Activated CD4-positive, alpha-beta T cell treated with anti-CD3 and anti-CD28 coated beads, Interleukin-2, amount 50 U/mL, for 16 hours (primary cell): ENCODE measurements at regions not wholly inside any gene's neighbourhood (a gene's known extent, or its start where the extent isn't known, plus 50 kb on each side); places are given as distances from the start of the nearest gene placed in this dataset.
"Not testable (repeated sequence)": the region's sequence is repeated elsewhere in the genome, so short reads cannot be mapped to it uniquely, and the experiment has no call there.

ENCODE experiments used
- DNase-seq: peaks from one replicate; pipeline ENCODE4 v3.0.0-alpha.2; 2020

GRCh38 chr2:203631068-203631757 is 75.2 kb upstream of the CD28 start:
- no peak for DNase-seq

GRCh38 chr2:203636588-203637470 is 69.6 kb upstream of the CD28 start:
- DNase-seq = no peak

DNA sequence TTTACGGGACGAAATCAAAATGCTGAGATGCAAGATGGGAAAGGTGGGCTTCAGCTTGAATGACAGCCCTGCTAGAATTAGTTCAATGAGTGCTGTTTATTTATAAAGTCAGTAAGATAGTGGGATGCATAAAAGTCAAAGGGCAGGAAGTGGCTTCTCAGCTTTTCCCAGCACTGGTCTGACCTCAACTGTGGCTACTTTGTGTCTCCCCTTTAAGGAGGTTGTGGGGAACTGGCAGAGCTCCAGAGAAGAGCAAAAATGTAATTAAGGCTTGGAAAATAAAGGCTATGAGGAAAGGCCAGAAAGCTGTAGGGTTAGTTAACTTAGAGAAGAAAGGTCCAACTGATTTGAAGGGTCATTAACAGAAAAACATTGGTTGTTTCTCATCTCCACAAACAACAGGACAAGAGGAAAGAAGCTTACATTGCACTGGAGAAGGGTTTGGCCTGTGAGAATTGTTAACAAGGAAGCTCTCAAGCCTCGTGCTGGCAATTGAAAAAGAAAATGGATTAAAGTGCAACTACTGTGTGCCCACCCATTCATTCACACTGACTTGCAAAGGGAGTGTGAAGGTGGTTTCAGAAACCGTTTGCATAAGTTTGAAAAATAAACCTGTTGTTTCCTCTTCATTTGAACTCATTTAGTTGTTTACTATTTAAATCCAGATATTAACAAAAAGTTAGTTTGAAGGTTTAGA is 68.8 kb upstream of the CD28 start:
- no peak for DNase-seq

DNA sequence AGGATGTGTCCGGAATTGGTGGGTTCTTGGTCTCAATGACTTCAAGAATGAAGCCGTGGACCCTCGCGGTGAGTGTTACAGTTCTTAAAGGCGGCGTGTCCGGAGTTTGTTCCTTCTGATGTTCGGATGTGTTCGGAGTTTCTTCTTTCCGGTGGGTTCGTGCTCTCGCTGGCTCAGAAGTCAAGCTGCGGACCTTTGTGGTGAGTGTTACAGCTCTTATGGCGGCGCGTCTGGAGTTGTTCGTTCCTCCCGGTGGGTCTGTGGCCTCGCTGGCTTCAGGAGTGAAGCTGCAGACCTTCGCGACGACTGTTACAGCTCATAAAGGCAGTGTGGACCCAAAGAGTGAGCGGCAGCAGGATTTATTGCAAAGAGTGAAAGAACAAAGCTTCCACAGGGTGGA is 64.6 kb upstream of the CD28 start:
- DNase-seq = not testable (repeated sequence)

- DNase-seq = not testable (repeated sequence)
Measured at GRCh38 chr2:203642841-203643240, 63.6 kb upstream of the CD28 start.

DNA sequence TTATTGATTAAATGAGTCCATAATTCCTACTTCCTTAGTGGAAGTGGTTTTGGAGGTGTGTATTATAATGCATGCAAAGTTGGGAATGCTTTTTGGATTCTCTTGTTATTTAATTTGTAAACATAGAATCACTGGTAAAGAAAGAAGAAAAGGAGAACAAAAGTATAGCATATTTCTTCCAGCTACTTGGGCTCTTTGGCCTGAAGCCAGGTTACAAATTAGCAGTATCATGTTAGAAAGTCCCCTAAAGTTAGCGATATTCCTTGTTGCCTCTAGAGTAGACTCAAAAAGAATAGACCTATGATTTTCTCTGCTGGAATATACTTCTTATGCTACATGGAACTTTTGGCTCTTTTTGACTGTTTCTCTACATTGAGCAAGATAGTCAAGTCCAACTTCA is 60.6 kb upstream of the CD28 start:
- no peak for DNase-seq

DNA sequence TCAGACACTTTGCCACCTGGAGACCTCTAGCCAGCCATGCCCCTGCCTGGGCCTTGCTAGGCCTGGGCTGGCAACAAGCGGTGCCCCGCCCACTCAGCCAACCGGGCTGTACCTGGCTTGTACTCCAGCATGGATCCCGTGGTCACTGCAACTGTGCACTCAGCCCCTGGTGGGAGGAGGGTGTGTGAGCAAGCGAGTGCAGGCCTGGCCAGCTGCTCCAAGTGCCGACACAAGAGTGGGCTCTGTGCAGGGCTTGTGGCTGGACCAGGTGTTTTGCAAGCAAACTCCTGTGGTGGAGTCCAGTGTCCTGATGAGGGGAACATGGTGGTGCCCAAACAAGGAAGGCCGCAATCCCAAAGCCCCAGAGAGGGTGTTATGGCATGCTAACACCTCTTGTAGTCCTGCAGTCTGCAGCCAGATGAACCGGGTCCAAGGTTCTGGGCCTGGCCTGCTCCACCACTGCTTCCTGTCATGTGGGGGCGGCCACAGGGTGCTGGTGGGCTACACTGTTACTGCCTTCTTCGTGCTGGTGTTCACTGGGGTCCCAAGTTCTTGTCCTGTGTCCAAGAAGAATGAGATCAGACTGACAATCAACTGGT is 60.1 kb upstream of the CD28 start:
- no peak for DNase-seq

- DNase-seq = no peak
Measured at GRCh38 chr2:203646961-203647360, 59.5 kb upstream of the CD28 start.

GRCh38 chr2:203647579-203647978 is 58.9 kb upstream of the CD28 start:
- DNase-seq = no peak

DNA sequence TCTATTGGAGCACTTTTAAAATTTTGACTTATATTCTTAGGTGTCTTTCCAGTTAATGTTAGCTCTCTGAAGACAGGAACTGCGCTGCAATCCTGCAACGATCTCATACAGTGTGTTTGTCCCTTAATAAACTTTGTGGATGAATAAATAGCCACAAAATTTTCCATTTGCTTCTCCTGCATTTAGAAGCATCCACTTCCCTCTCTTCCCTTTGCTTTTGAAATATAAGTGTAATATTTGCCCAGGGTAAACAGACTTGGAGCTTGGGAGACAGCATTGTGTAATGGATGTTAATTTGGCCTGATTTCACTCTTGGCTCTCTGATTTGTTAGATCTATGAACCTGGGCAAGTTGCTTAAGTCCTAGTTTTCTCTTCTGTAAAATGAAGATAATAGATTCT is 58.2 kb upstream of the CD28 start:
- no peak for DNase-seq

GRCh38 chr2:203649176-203649814 is 57.1 kb upstream of the CD28 start:
- no peak for DNase-seq

GRCh38 chr2:203650860-203651613 is 55.4 kb upstream of the CD28 start:
- peak; percentile 66 for DNase-seq

DNA sequence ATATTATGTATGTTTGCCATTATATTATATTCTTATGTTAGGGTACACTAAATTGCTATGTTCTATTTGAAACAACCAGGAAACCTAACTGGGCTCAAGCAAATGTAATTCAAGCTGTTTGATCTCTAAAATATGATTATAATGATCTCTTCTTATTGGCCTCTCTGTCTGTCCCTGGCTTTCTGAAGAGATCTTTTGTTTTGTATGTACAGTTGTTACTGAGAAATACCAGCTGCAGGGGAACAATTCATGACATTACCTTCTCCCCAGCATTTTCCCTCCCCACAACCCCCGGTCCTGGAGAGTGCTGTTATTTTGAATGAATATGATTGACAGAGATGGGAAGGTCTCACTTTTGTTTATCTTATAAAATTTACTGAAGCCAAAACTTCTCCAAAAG is 54.8 kb upstream of the CD28 start:
- no peak for DNase-seq

DNA sequence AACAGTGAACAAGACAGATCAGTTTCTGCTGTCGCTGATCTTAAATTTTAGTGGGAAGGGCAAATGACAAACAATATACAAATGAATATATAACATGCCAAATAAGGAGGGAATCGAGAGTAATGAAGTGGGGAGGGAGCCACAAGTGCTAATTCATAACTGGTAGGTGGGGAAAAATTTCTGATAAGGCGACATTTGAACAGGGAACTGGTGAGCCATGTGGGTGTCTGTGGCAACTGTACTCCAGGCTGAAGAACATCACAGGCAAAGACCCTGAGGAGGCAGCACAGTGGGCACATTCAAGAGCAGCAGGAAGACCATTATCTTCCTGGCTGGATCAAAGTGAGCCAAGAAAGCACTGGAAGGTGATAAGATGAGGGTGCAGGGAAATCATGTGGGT is 51.6 kb upstream of the CD28 start:
- no peak for DNase-seq

- DNase-seq = no peak
Measured at GRCh38 chr2:203656522-203657287, 49.7 kb upstream of the CD28 start.
